ENCODE measurements at regions not wholly inside any gene's neighbourhood (a gene's known extent, or its start where the extent isn't known, plus 50 kb on each side); places are given as distances from the start of the nearest gene placed in this dataset.

DNA sequence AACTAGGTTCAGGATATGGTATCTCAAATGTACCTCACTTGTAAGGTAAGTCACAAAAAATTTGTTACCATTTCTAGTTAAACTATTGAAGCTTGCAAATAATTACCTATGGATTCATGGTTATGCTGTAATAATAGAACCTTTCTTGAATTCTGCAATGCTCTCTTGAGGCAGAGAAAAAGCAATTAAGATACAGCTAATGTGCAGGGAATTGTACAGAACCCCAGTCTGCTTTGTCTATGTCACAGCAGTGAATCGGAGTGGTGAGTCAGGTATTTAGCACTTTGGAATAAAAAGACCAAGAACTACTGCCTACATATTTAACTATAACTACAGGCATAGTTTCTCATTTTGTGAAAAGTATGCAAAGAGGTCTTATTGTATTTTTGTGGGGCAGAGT is 228.7 kb upstream of the GOT2 start:
- Histone ChIP-seq H3K4me1 (ENCODE audit: control insufficient read depth, insufficient read depth, low read length) (no peaks in the 10 kb centered on the region), H3K9ac (ENCODE audit: control insufficient read depth, insufficient read depth, low read length) (no peak overlapping the region), H3K36me3 (ENCODE audit: control insufficient read depth in 2 of 2, insufficient read depth in 2 of 2, low read length in 1 of 2) (no peaks in the 10 kb centered on the region), H2AFZ (ENCODE audit: control insufficient read depth, low read depth, low read length) (no peak overlapping the region), H3K4me2 (ENCODE audit: control insufficient read depth, insufficient read depth) (no peak overlapping the region), H3K9me3 (replicated peaks; ENCODE audit: control insufficient read depth, insufficient read depth, low read length) (no peaks in the 10 kb centered on the region), H3K27ac (ENCODE audit: control insufficient read depth, insufficient read depth) (no peak overlapping the region), H3K4me3 (no peak overlapping the region), H4K20me1 (ENCODE audit: control insufficient read depth, insufficient read depth) (no peaks in the 10 kb centered on the region), H3K27me3 (replicated peaks in 1 of 2; ENCODE audit: control insufficient read depth in 2 of 2, insufficient read depth in 2 of 2, low read length in 1 of 2) (no peaks in the 10 kb centered on the region), H3K79me2 (ENCODE audit: control insufficient read depth, insufficient read depth, low read length) (no peaks in the 10 kb centered on the region)
- ChIA-PET POLR2A (no interaction called here), RAD21 (ENCODE audit: unreplicated experiment) (no interaction called here), CTCF (interaction anchor here (1.0 to 1.2 kb wide), 5 partner anchors 8 to 118 kb away, joined by 3 to 5 read pairs (median 3); no protein-coding TSS in a partner anchor), SMC1A (ENCODE audit: uncharacterized antibody, unreplicated experiment) (interaction anchor here (1.0 to 2.4 kb wide), 3 partner anchors 11 to 120 kb away, joined by 3 to 9 read pairs (median 4); no protein-coding TSS in a partner anchor)
- intact Hi-C loops (cut with micrococcal nuclease; ENCODE audit: unreplicated experiment), result no loop called here
- FAIRE-seq (no peak), ATAC-seq (no peak), DNase-seq (ENCODE audit: low read depth, low spot score) (no peak)
- no TSS peak for BruUV-seq (replicated peaks)
- 0% methylated on average over 1 of the region's 1 CpG for WGBS (ENCODE audit: insufficient coverage, insufficient replicate concordance, low lambda C conversion rate, missing lambda C conversion rate)
- in situ Hi-C loops (cut with MboI), result no loop called here
- TF ChIP-seq SREBF1 (IDR thresholded peaks at IDR 0.05; ENCODE audit: low read length) (no peak), KLF5 (IDR thresholded peaks at IDR 0.05; ENCODE audit: partially characterized antibody) (no peak)

DNA sequence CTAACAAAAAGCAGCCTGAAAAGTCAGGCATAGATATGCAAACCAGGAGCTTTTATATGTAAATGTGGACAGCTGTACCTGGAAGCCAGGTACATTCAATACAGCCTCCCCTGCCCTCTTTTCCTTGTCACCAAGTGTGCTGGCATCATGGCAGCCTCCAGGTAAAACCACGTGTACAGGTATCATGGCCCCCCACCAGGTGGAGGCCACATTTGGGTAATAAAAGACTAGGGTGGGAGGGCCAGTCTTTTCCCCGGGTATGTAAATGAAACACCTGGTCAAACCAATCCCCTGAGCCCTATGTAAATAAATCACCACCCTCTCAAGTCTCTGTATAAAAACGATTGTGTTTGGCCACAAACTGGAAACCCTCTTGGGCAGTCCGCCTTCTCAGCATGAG is 226.4 kb upstream of the GOT2 start:
- DNase-seq (ENCODE audit: low read depth, low spot score), result no peak
- no peak for FAIRE-seq
- Histone ChIP-seq H4K20me1 (ENCODE audit: control insufficient read depth, insufficient read depth) (no peaks in the 10 kb centered on the region), H3K27ac (ENCODE audit: control insufficient read depth, insufficient read depth) (no peak overlapping the region), H3K4me3 (no peak overlapping the region), H2AFZ (ENCODE audit: control insufficient read depth, low read depth, low read length) (no peak overlapping the region), H3K4me2 (ENCODE audit: control insufficient read depth, insufficient read depth) (no peak overlapping the region), H3K36me3 (ENCODE audit: control insufficient read depth in 2 of 2, insufficient read depth in 2 of 2, low read length in 1 of 2) (no peaks in the 10 kb centered on the region), H3K9me3 (replicated peaks; ENCODE audit: control insufficient read depth, insufficient read depth, low read length) (no peaks in the 10 kb centered on the region), H3K79me2 (ENCODE audit: control insufficient read depth, insufficient read depth, low read length) (no peaks in the 10 kb centered on the region), H3K27me3 (replicated peaks in 1 of 2; ENCODE audit: control insufficient read depth in 2 of 2, insufficient read depth in 2 of 2, low read length in 1 of 2) (no peaks in the 10 kb centered on the region), H3K9ac (ENCODE audit: control insufficient read depth, insufficient read depth, low read length) (no peak overlapping the region), H3K4me1 (ENCODE audit: control insufficient read depth, insufficient read depth, low read length) (no peaks in the 10 kb centered on the region)
- SMC1A ChIA-PET (ENCODE audit: uncharacterized antibody, unreplicated experiment), result interaction anchor here (1.0 kb wide), 1 partner anchor 107 kb away, joined by 3 read pairs; no protein-coding TSS in a partner anchor
- BruUV-seq (replicated peaks), result no TSS peak
- RAD21 ChIA-PET (ENCODE audit: unreplicated experiment), result no interaction called here
- CTCF ChIA-PET, result no interaction called here
- 30% methylated on average over 4 of the region's 4 CpGs for WGBS (ENCODE audit: insufficient coverage, insufficient replicate concordance, low lambda C conversion rate, missing lambda C conversion rate)
- TF ChIP-seq KDM1A (IDR thresholded peaks at IDR 0.05; ENCODE audit: borderline replicate concordance) (no peak), BCL3 (IDR thresholded peaks at IDR 0.05; ENCODE audit: borderline replicate concordance, insufficient read depth, low read depth, low read length, poor library complexity, severe bottlenecking) (no peak), SUPT20H (IDR thresholded peaks at IDR 0.05; ENCODE audit: borderline replicate concordance, control insufficient read depth, low read depth, low read length) (no peak), NR2C1 (IDR thresholded peaks at IDR 0.05) (no peak), CBFB (IDR thresholded peaks at IDR 0.05; ENCODE audit: low read depth) (no peak), BRCA1 (IDR thresholded peaks at IDR 0.05; ENCODE audit: low read depth, low read length) (no peak), RELA (IDR thresholded peaks at IDR 0.05; ENCODE audit: borderline replicate concordance, partially characterized antibody) (no peak), PAX8 (IDR thresholded peaks at IDR 0.05) (no peak), ZBTB40 (IDR thresholded peaks at IDR 0.05; ENCODE audit: borderline replicate concordance) (no peak), POLR2AphosphoS5 (IDR thresholded peaks at IDR 0.05; ENCODE audit: low read length) (no peak), POLR2AphosphoS2 (IDR thresholded peaks at IDR 0.05; ENCODE audit: low read depth, low read length) (no peak), HDAC2 (IDR thresholded peaks at IDR 0.05) (no peak), CHD4 (IDR thresholded peaks at IDR 0.05) (no peak)
- in situ Hi-C loops (cut with MboI), result no loop called here
- intact Hi-C loops (cut with micrococcal nuclease; ENCODE audit: unreplicated experiment), result no loop called here
- POLR2A ChIA-PET, result no interaction called here
- no peak for ATAC-seq
